Hindlimb muscle (tissue), 1 donor: ENCODE measurements at regions not wholly inside any gene's neighbourhood (a gene's known extent, or its start where the extent isn't known, plus 50 kb on each side); places are given as distances from the start of the nearest gene placed in this dataset.
"Not testable (repeated sequence)": the region's sequence is repeated elsewhere in the genome, so short reads cannot be mapped to it uniquely, and the experiment has no call there.

Experiments used
- DNase-seq: peaks from one replicate; pipeline ENCODE4 v3.0.0-alpha.2; 2013

- DNase-seq: no peak
These were observed 58.8 kb downstream of the UQCRFS1 start for GRCh38 chr19:29154163-29154562.

- no peak for DNase-seq
These were observed 67.2 kb downstream of the UQCRFS1 start for GRCh38 chr19:29145756-29146155.

- DNase-seq: no peak
These were observed 69.8 kb downstream of the UQCRFS1 start for GRCh38 chr19:29143183-29143582.

GRCh38 chr19:29139227-29139626 is 73.7 kb downstream of the UQCRFS1 start:
- DNase-seq: no peak

- DNase-seq: not testable (repeated sequence)
These were observed 74.7 kb downstream of the UQCRFS1 start for GRCh38 chr19:29138206-29138605.

GRCh38 chr19:29131456-29131855 is 81.5 kb downstream of the UQCRFS1 start:
- no peak for DNase-seq

- DNase-seq: no peak
These were observed 83.8 kb downstream of the UQCRFS1 start for GRCh38 chr19:29129148-29129547.

- no peak for DNase-seq
These were observed 84.7 kb downstream of the UQCRFS1 start for GRCh38 chr19:29128203-29128602.

GRCh38 chr19:29122185-29122584 is 90.8 kb downstream of the UQCRFS1 start:
- DNase-seq: no peak

- DNase-seq: no peak
These were observed 91.3 kb downstream of the UQCRFS1 start for GRCh38 chr19:29121684-29122083.

- DNase-seq: no peak
These were observed 92.5 kb downstream of the UQCRFS1 start for GRCh38 chr19:29120466-29120865.

GRCh38 chr19:29119590-29119989 is 93.4 kb downstream of the UQCRFS1 start:
- no peak for DNase-seq

GRCh38 chr19:29118389-29118788 is 94.6 kb downstream of the UQCRFS1 start:
- DNase-seq: no peak

GRCh38 chr19:29117926-29118325 is 95.0 kb downstream of the UQCRFS1 start:
- no peak for DNase-seq

- no peak for DNase-seq
These were observed 97.8 kb downstream of the UQCRFS1 start for GRCh38 chr19:29115181-29115580.

GRCh38 chr19:29113838-29114237 is 99.1 kb downstream of the UQCRFS1 start:
- no peak for DNase-seq

GRCh38 chr19:29111576-29111975 is 101.4 kb downstream of the UQCRFS1 start:
- no peak for DNase-seq

- no peak for DNase-seq
These were observed 105.1 kb downstream of the UQCRFS1 start for GRCh38 chr19:29107831-29108230.

GRCh38 chr19:29106346-29106885 is 106.5 kb downstream of the UQCRFS1 start:
- DNase-seq: no peak

- no peak for DNase-seq
These were observed 107.2 kb downstream of the UQCRFS1 start for GRCh38 chr19:29105629-29106292.

- DNase-seq: no peak
These were observed 108.2 kb downstream of the UQCRFS1 start for GRCh38 chr19:29104605-29105241.

GRCh38 chr19:29098863-29099481 is 114.0 kb downstream of the UQCRFS1 start:
- no peak for DNase-seq

- no peak for DNase-seq
These were observed 114.9 kb downstream of the UQCRFS1 start for GRCh38 chr19:29098091-29098490.

GRCh38 chr19:29096896-29097295 is 116.1 kb downstream of the UQCRFS1 start:
- no peak for DNase-seq
